ENCODE measurements at regions not wholly inside any gene's neighbourhood (a gene's known extent, or its start where the extent isn't known, plus 50 kb on each side); places are given as distances from the start of the nearest gene placed in this dataset.

DNA sequence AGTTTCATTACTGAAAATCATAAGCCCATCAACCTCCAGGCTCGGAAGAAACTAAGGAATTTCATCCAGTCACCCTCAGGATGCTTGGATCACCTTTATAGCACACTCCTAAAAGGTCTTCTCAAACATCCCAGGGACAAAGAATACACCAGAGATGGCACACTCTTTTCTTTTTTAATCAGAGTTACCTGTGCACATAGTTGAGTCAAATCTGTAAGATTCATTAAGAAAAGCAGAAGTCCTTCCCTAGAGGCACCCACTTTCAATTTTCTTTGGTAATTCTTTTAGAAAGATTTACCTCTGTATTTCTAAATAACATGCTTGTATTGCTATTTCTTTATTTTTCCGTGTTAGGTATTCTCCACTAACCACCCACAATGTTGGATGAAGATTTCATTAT is 50.6 kb upstream of the IL6 start:
- no peak for DNase-seq (ENCODE audit: low spot score)

DNA sequence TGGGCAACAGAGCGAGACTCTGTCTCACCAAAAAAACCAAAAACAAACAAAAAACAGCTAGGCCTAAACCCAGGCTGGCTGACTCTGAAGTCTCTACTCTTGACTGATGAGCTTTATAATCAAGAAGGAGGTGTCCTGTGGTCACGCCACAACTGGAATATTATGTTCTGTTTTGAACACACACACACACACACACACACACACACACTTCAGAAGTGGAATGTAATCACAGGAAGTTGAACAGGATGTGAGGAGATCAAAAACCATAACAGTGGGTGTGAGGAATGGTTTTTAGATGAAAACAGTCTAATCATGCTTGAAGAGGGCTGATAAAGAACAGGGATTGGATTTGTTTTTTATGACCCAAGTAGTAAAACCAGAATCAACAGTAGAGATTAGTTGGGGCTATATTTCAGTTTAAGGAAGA is 51.1 kb upstream of the IL6 start:
- peak; percentile 28 for DNase-seq (ENCODE audit: low spot score)

DNA sequence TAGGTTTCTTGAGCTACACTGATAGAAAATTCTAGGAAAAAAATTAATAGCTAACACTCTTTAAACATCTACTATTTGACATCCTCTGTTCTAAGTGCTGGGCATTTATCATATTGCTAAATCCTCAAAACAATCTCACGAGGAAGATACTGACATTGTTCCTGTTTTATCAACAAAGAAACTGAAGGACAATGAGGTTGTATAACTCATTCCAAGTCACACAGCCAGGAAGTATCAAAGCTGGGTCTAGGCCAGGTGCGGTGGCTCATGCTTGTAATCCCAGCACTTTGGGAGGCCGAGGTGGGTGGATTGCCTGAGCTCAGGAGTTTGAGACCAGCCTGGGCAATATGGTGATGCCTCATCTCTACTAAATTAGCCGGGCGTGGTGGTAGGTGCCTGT is 51.6 kb upstream of the IL6 start:
- peak; percentile 54 for DNase-seq (ENCODE audit: low spot score)

DNA sequence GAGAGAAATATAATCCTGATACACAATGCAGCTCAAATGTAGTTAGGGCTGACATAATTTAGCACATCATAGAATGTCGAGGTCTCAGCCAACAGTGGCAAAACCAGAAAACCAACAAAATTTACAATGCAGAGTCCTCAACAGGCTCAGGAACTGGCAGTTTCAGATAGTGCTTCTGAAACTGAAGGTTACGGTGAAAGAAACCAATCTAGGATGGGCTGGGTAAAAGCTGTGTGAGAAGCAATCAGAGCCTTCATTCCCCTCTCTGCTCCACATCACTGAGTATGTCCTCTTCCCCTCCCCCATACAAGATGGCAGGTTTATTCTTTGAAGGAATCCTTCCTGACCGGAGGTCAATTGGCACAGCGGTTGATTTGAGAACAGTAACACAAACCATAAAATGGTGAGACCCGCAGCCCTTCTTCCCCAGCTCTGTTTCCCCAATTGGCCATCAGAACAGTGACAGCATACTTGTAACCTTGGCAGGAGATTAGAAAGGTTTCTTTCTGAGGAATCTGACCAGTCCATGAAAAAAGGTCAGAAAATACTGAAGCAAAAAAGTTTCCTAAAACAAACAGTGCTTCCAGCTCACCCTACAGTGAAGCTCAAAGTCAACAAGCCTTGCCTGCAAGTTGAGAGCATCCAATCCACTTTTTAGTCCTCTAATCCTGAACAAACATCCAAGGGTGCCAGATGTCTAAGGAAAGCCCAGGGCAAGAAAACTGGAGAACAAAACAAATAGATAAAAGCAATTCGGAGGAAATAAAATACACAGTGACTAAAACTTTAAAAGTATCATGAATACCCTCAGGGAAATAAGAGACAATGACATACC is 53.9 kb upstream of the IL6 start:
- DNase-seq (ENCODE audit: low spot score), result no peak

DNA sequence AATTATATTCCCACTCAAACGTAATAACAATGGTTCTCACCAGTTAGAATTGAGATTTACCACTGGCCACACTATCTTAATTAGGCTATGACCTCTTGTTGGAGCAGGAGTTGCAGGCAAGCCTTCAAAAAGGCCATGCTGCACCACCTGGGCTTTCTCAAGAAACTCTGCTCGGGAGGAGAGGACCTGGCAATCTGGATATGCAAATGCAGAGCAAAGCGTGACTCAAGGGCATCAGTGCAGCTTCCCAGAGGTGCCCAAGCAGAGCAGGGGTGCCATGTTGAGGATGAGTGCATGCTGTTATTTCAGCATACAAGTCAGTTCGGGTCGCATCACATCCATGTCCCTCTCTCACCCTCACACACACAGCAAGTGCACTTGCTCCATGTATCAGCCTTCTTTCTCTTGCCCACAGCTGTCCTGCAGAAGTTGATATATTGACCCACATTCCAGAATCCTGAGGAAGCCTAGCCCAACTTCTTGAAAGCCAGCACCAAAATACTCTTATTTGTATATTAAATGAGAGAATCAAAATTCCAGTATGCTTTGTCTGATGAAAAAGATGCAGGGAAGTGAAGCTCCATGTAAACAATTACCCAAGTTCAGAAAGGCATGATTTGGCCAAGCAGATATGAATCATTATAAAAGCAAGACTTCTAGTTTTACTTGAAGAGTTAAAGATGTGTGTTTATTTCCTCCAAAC is 55.7 kb upstream of the IL6 start:
- DNase-seq (ENCODE audit: low spot score), result no peak

DNA sequence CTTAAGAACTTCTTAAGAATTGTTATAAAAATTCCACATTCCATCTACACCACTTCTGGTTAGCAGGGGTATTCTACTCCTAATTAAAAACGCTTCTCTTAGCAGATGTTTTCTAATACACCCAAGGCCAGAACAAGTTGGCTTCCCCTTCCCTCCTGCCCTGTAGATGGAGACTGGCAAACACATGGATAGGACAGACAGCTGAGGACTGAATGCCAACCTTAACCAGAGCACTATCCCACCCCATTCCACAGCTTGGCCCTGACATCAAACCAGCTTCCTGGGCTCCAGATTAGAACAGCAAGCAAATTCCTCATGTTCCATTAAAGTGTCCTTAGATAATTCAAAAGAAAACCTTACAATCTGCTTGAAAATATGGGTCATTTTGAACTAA is 56.6 kb upstream of the IL6 start:
- no peak for DNase-seq (ENCODE audit: low spot score)

DNA sequence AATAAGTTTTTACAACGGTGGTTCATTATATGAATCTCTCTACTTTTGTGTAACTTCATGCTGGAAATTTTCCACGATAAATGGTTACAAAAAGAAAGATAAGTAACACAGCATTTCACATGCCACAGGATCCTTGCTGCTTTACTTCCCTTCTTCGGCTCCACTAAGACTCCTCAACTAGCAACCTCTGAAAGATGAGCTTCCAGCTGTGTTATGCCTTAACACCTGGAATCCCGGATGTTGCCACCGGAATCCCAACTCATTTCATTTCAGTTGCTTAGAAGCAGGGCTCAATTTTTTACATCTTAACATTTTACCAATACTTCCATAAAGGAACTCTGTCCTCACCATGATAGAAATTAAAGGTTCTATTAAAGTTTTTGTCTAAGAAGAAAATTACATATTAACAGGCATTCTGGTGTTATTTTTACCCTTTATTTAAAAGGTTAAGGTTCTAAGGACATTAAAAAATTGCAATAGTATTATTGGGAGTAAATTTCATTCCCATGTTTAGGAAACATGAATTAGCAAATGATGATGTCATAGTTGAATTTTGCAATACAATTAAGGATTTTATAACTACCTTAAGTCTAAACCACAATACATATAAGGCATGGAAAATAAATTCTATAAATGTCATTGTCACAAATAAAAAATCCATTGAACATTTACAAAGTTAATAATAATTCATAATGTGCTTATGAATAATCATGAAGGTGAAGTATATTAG is 57.1 kb upstream of the IL6 start:
- no peak for DNase-seq (ENCODE audit: low spot score)

DNA sequence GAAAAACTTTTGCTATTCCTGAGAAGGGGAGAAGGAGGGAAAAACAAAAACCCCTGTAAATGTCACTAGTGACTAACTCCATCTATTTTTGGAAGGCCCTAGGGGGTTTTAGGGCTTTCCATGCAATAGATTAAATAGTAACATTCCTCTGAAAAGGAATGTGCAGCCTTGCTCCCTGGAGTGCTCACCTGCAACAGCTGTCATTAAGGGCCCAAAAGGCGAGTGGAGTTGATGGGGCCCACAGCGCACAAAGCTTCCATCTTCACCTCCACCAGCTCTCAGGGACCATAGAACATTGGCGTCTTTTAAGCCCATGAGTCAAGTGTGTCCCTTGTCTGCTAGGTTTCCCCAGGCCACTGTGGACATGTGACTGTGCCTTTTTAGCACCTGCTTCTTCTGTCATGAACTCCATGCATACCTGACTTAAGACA is 58.0 kb upstream of the IL6 start:
- DNase-seq (ENCODE audit: low spot score), result no peak

DNA sequence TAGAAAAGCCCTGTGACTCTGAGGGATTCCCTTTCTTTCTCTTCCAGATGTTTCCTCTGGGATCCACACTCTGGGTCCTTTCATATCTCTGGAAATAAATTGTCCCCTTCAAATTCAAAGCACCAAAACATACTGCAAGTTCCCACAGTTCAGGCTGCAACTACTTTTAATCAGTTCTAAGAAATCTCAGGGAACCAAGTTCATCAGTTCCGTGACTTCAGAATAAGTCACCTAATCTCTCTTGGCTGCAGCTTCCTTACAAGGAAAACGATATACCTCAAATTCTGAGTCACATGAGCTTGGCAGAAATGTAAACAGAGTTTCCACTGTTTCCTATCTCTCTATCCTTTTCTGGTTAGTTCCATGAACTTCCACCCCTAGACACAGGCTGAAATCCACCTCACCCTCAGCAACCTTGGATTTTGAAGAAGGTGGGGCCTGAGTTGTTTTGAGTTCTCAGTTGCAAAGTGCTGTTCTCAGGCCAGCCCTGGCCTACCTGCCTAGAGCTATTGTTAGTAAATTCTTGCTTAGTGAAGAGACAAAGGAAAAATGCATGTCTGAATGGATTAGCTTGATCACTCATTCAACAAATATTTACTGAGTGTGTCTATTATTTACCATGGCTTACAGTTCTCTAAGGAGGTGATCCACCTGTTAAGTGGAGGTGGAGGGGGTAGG is 59.3 kb upstream of the IL6 start:
- DNase-seq (ENCODE audit: low spot score), result peak; percentile 45

DNA sequence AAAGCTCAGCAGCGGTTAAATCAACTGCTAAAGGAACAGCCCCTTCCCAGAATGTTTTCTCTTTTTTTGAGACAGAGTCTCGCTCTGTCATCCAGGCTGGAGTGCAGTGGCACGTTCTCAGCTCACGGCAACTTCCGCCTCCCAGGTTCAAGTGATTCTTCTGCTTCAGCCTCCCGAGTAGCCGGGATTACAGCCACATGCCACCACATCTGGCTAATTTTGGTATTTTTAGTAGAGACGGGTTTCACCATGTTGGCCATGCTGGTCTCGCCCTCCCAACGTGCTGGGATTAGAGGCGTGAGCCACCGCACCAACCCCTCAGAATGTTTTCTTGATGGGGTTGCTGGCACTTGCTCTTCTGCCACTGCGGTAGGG is 59.8 kb upstream of the IL6 start:
- no peak for DNase-seq (ENCODE audit: low spot score)

DNA sequence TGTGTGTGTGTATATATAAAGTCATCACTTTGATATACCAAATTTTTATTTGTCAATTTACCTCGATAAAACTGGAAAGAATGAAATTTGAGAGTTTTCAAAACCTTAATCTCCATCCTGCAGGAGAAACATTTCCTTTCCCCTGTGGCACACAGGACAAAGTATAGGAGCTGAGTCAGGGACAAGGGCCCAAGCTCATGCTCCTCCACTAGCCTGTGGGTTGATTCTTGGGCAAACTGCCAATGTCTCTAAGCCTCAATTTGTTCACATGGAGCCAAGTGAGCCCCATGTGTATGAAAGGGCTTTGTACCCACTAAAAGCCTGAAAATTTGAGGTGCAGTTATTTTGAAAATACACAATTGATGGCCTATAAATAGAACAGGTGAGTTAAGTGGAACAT is 60.3 kb upstream of the IL6 start:
- DNase-seq (ENCODE audit: low spot score), result peak; percentile 42

DNA sequence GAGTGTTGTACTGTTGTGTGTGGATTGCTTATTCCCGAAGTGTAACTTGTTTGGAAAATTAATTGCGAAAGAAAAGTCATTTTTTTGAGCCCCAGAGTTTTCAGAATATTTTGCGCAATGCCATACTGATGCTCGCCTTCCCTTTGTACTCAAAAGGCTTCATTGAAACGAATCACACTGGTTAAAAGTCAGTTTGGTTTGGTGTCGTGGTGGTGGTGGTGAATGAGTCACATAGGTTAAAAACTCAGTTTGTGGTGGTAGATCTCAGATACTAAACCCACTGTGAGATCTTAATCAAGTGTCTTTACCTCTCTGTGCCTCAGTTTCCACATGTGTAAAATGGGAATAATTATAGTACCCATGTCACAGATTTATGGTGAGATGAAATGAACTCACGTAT is 61.1 kb upstream of the IL6 start:
- DNase-seq (ENCODE audit: low spot score), result no peak

DNA sequence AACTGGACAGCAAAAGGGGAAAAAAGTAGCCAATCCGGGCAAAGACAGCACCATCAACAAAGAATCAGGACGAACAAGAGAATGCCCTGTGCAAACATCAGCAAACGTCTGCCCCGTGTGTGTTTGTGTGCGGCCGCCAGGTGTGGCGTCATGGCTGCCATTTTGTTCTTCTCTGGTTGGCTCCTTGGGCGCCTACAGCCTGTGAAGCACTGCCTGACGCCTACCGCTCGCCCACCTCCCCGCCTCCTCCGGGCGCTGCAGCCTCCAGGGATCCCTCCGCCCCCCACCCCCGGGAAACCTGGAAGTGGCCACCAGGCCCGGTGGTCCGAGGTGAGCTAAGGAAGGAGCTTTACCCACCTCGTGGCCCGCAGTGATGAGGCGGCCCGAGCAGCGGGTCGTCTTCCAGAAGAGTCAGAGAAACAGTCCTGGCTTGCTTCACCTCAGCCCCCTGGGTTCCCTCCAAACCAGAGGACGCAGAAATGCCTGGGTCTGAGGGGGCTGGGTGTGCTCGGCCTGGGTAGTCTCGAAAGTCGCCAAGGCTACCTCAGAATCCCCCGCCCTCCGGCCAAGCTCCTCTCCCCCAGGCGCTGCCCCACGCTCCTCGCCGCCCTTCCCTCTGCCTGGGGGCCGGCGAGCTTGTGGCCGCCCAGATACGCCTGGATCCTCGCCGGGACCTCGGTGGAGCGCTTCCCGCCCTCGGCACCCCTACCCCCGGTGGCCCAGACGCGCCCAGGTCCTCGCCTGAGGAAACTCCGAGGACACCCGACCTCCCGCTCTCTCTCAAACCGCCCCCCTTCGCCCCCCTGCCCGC is 61.8 kb upstream of the IL6 start:
- DNase-seq (ENCODE audit: low spot score), result no peak

DNA sequence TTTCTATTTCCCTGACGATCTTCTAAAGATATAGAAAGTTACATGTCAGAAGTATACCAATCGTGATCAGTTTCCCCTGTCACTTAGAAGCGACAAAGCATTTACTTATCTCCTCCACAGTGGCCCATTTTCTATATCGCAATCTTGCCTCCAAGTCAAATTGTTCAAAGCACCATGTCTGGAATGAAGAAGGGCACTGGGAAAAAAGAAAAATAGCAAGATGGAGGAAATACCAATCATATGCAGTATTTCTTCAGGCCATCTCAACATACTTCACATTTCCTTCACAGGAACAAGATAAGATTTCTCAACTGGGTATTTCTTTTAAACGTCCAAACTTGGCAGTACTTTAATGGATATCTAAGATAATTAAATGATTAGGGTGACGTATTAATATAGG is 63.3 kb upstream of the IL6 start:
- DNase-seq (ENCODE audit: low spot score), result no peak

DNA sequence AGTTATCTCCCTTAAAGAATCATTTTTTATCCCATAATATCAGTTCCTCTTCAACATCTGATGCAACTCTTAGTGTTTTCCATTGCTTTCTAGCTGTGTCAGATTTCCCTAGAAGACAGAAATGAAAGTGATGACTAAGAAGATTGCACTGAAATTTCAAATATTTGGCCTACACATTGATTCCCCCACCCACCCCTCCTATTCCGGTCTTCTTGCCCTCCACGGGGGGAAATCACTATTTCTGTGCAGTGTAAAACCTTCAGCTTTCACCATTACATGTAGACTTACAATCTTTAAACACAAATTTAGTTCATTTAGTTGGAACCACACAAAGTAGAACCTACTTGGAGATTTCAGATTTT is 63.7 kb upstream of the IL6 start:
- no peak for DNase-seq (ENCODE audit: low spot score)

DNA sequence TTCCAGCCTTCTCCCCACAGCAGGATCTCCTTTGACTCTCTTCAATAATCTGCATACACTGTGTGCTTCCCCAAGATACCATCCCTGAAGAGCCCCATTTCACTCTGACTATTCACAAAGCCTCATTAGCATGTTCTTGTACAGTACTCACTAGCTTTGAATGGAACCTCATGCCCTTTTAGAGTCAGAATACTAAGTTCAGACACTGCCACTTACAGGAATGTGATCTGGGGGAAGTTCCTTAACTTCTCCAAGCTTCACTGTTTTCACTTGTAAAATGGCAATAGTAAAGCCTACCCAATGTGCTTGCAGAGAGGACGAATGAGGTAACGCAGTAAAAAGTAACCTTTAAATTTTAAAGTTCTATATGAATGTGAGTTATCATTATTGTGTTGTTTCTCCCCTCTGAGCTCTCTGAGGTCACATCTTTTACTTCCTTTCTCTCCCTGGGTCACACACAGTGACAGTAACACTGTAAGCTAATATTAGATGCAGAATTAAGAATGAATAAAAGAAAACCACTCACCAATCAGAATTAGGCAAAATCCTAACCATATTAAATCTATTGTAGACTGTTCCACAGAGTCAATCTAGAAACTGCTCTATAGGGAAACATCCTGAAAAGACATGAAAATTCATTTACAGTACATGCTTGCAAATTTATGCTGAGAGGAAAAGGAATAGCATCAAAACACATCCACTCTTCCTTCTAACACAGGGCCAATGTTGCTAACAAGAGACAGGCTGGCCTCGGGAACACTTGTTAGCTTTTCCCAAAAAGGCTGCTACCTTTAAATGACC is 64.2 kb upstream of the IL6 start:
- DNase-seq (ENCODE audit: low spot score), result no peak

DNA sequence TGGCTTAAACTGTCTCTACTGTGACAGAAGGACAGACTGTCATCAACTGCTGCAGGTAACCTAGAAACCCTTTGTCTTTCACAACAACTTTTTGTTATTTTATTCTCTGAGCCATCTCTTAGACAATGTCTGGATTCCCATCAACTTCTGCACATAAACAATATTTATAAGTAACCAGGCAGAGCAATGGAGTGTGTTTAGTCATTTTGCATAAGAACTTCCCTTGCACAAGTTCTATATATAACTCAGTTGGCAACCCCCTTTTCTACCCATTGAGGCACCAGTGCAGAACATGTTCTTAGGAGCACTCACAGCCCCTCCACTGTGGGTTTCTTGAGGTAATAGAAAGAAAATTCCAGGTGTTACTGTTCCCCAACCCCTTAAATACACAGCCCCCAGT is 65.0 kb upstream of the IL6 start:
- no peak for DNase-seq (ENCODE audit: low spot score)

DNA sequence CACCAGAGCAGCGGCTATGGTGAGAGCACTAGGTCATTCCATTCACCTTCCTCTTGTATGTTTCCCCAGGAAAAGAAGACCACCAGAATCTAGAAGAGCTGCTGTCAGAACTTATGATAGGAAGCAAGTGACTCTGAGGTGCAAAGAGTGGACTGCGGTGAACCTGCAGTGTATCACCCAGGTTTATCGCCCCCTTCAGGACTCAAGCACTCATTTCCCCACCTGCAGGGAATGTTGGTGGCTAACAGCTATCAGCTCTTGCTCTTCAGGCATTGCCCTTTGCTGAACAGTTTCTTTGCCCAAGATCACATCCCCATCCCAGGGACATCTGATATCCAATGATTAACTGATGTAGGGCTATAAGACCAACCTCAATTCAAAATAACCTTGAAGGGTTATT is 66.3 kb upstream of the IL6 start:
- DNase-seq (ENCODE audit: low spot score), result no peak

DNA sequence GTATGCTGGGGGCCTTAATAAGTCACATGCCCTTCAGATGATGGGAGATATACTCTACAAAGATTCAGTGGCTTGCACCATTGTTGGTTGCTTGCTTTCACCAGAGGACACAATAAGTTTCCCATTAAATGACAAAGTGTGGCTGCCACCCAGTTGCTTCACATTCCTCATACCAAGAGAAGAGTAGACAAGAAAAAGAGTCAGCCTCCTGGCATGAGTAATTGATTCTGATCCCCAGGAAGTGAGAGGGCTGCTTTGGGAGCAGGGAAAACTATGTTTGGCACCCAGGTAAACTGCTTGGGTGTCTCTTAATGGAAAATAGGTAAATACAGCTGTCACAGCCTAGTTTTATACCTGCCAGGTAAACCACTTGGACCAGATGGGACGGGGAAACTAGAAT is 66.7 kb upstream of the IL6 start:
- no peak for DNase-seq (ENCODE audit: low spot score)

DNA sequence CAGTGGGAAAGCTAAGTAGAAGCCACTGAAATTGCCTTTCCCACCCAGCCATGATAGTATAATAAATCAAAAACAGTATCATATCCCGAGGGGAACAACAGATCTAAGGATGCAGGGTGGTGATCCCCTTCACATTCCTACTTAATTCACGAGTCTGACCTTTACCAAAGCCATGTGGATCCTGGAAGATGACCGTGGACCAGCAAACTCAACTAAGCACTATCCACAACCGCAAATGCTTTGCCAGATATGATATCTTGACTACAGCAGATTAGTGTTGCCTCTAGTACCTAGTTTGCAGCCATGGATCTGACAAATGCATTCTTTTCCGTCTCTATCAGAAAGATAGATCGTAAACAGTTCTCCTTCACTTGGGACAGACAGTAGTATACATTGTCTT is 67.3 kb upstream of the IL6 start:
- no peak for DNase-seq (ENCODE audit: low spot score)

DNA sequence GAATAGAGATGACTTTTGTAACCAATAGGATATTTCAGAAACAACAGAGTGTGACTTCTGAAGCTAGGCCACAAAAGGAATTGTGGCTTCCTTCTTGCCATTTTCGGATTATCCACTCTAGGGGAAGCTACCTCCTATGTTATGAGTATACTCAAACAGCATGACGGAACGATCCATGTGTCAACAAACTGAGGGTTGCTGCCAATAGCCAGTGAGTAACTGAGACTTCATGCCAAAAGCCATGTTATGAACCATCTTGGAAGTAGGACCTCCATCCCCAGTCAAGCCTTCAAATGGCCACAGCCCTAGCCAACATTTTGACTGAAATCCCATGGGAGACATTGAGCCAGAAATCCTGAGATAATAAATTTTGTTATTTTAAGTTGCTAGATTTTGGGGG is 69.0 kb upstream of the IL6 start:
- no peak for DNase-seq (ENCODE audit: low spot score)
